Astrocyte (in vitro differentiated cells and primary cell): ENCODE measurements at regions not wholly inside any gene's neighbourhood (a gene's known extent, or its start where the extent isn't known, plus 50 kb on each side); places are given as distances from the start of the nearest gene placed in this dataset.

Source experiments
- EZH2 ChIP-seq: IDR thresholded peaks from 2 replicates; pipeline ENCODE4 v1.6.1; 2012; ENCODE audit warnings: mild to moderate bottlenecking, low read length, inconsistent platforms; ENCODE audit not compliant: insufficient read depth
- TF ChIP-seq, protein P1 (sequence below): IDR thresholded peaks from 2 replicates; pipeline ENCODE4 v1.5.1; 2011; ENCODE audit warnings: low read depth, mild to moderate bottlenecking, inconsistent platforms, low read length, moderate library complexity; ENCODE audit not compliant: insufficient read depth

DNA sequence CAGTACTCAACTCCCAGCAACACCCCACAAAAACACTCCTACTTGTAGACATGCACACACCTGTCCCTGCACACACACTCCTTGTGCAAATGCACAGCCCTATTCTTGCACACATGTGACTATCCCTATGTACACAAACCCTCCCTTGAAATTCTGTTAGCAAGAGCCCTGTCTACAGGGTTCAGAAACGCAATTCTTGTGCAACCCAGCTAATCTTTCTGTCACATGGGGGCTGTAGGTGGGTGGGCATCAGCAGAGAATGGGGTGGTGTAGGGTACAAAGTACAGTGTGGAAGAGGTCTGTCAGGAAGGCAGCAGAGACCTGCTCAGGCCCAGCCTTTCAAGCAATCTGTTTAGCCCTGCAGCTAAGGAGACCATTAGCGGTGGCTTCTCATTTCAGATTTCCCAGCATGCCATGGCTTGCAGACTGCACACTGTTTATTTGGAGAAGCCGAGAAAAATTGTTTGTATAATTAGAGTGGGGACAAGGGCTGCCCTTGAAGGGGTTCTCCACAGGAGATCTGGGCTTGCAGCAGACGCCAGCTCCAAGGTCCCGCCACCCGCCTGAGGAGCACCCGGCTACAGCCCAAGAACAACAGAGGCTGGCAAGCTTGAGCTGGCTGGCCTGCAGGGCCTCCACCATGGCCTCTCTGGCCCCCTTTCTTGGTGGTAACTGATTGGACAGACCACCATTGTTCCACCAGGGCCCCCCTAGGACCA, 144.0 kb upstream of the PJA1 start:
- TF ChIP-seq, protein P1, sequence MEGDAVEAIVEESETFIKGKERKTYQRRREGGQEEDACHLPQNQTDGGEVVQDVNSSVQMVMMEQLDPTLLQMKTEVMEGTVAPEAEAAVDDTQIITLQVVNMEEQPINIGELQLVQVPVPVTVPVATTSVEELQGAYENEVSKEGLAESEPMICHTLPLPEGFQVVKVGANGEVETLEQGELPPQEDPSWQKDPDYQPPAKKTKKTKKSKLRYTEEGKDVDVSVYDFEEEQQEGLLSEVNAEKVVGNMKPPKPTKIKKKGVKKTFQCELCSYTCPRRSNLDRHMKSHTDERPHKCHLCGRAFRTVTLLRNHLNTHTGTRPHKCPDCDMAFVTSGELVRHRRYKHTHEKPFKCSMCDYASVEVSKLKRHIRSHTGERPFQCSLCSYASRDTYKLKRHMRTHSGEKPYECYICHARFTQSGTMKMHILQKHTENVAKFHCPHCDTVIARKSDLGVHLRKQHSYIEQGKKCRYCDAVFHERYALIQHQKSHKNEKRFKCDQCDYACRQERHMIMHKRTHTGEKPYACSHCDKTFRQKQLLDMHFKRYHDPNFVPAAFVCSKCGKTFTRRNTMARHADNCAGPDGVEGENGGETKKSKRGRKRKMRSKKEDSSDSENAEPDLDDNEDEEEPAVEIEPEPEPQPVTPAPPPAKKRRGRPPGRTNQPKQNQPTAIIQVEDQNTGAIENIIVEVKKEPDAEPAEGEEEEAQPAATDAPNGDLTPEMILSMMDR, result no peak
- TF ChIP-seq EZH2, result no peak
